ENCODE measurements at regions not wholly inside any gene's neighbourhood (a gene's known extent, or its start where the extent isn't known, plus 50 kb on each side); places are given as distances from the start of the nearest gene placed in this dataset.
"Not testable (repeated sequence)": the region's sequence is repeated elsewhere in the genome, so short reads cannot be mapped to it uniquely, and the experiment has no call there.

DNA sequence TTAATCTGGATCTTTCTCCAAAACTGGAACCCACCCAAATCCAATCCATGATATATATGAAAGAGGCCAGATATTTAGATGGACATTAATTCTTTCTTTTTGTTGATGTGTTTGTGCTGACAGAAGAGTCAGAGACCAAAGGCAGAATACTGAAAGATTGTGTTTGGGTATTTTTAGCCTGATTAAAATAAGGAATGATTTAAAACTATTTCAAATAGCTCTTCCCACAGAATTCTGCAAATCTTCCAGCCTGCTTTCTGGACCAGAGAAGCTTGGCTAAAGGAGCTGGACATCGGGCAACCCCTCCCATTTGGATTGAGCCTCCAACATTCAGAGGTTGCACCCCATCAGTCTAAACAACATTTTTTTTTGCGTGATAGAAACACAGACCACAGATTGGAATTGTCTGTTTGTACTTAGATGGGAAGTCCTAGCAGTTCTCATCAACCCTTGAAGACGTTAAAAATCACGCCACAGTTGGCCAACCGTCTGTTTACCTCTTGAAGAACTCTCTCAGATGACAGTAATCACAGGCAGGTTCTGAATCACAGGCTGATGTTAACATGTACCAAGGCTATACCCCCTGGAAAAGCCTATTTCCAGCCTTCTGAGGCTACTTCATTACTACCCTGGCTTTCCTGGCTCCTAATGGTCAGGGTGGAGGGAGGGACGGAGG is 155.2 kb upstream of the NRP1 start:
- DNase-seq = no peak
- intact Hi-C loops (cut with DNase I) = no loop called here
- no peak for ATAC-seq

DNA sequence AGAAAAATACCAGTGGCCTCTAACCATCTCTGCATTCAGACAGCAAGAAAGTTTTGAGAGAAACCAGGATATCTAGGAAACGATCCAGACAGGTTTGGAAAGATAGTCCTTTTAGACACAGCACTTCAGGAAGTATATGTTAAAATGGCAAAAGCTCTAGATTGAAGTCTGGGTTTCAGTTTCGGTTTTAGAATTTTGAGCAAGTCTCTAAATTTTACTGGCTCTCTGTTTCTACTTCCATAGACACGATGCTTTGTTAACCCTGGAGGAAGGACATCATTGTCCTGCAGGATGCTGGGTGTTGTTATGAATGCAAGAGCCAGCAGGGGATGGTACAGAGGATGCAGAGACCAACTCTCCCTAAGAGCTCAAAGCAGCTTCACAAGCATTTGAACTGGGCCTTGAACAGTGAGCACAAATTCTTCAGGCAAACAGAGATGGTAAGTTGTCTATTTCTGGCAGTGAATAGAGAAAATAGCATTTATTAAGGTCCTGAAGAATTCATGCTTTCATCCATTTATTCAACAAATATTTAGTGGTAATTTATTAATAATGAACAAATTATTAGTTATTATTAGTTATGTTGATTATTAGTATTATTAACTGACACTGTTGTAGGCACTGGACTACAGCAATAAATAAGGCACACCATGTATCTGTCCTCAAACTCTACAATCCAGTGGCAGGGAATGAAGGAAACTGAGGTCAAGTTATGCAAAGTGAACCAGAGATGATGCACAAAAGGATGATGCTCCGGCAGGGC is 152.7 kb upstream of the NRP1 start:
- ATAC-seq (no peak), DNase-seq (no peak)
- intact Hi-C loops (cut with DNase I) = no loop called here

DNA sequence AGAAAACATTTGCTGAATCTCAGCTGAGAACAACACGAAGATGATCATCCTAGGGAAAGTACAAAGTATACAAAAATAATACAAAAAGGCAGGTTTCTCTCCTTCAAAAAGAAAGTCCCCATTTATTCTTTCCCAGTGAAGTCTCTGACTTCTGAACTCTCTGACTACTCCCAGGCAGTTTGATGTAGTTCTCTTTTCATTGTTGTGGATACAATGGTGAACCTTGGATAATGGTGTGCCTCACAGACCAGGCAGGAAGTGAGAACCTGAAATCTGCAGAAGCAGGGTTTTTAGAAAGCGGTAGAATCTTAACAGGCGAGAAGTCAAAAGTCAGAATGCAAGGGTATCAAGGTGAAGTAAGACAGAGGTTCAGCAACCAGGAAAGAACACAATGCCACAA is 150.8 kb upstream of the NRP1 start:
- ATAC-seq (no peak), DNase-seq (no peak)

DNA sequence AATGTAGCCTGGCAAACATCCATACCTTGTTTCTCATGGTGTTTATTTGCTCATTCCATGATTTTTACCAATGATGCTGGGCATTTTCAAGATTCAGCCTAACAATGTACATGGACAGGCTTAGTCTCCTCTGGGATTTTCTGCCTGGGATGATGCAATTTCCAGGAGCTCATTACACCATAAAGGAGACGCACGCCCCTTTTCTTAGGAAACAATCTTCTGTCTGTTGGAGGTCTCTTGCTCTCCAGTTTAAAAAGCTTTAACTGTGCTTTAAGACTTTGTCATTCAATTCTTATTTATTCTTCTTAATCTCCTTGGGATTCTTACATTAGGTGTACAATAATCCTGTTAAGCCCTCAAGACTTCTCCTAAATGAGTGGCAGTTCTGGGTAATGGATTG is 150.3 kb upstream of the NRP1 start:
- DNase-seq (no peak), ATAC-seq (peak in 1 of 2 donors; percentile 65)
- intact Hi-C loops (cut with DNase I) = no loop called here

More for the DNA sequence above, 150.8 kb upstream of the NRP1 start:
- intact Hi-C loops (cut with DNase I) = no loop called here

DNA sequence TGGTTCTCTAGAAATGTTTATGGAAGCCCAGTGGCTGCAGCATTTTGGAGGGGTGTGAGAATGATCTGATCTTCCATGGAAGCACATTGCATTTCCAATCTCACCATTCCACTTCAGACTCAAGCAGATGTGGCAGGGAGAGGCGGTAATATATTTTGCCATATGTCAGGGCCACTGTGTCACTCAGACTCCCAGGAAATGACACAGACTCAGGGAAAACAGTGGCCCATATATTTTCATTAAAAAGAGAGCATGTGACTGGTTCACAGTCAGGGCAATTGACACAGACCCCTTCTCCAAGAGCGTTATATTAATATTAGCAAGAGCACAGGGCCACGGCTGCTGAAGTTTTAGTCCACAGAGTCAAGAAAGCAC is 149.3 kb upstream of the NRP1 start:
- ATAC-seq (no peak), DNase-seq (no peak)
- intact Hi-C loops (cut with DNase I) = no loop called here

DNA sequence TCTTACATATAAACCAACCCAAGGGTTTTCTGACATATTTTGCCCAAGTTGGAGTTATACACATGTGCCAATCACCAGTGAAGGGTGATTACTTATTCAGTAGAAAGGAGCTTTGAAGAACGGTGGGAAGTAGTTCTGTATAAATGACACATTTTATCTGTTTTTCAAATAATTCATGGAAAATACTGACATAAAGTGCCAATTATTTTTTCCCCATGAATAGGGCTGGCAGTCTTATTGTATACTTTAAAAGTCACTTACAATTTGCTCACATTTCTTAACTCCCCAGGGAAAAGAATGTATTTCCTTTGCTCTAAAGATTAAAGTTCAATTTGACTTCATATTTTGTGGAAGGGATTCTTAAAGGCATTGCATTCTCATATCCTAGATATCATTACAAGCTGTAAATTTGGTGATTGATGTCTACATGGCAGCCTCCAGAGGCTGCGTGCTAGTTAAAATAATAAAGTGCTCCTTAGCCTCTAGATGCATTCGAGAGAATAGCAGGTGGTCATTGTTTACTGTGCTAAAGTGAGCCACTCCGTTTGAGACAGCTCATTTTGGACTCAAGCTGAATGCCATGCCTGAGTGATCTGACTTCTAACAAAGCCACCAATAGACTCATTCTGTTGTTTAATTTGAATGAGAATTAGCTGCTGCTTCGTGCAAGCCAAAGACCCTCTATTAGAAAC is 148.8 kb upstream of the NRP1 start:
- no peak for ATAC-seq
- no peak for DNase-seq
- intact Hi-C loops (cut with DNase I) = no loop called here

DNA sequence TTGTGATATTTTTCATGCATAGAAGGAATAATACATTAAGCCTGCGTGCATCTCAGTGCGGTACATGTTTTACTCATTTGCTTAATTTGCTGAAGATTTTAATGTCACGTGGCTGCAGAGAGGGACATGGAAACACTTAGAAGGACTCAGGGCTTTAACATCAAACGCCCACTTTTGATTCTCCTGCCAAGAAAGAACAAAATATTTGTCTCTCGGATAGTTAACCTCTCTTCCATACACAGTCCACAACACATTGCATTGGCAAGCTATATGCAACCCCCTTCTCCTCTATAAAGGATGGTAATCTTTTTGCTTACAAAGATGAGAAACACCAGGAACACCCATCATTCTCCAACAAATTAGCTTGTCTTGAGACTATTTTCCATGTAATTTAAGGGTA is 148.0 kb upstream of the NRP1 start:
- no peak for DNase-seq
- ATAC-seq = no peak
- intact Hi-C loops (cut with DNase I) = no loop called here

DNA sequence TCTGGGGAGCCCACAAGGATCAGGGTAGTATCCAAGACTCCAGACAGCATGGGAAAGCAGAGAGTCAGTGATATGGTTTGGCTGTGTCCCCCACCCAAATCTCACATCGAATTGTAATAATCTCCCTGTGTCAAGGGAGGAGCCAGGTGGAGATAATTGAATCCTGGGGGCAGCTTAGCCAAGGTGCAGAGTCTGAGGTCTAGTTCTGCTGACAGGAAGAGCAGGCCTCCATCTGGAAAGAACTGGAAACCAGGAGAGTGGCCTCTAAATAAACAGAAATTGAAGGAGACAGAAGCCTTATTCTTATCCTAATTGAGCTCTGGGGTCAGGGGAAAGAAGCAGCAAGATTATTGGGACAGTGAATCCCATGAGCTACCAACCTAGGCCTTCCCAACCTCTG is 146.7 kb upstream of the NRP1 start:
- intact Hi-C loops (cut with DNase I) = no loop called here
- DNase-seq (no peak), ATAC-seq (no peak)

DNA sequence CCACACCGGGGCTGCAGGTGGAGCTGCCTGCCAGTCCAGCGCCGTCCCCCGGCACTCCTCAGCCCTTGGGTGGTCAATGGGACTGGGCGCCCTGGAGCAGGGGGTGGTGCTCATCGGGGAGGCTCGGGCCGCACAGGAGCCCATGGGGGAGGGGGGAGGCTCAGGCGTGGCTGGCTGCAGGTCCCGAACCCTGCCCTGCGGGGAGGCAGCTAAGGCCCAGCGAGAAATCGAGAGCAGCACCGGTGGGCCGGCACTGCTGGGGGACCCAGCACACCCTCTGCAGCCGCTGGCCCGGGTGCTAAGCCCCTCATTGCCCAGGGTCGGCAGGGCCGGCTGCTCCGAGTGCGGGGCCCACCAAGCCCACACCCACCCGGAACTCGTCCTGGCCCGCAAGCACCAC is 145.9 kb upstream of the NRP1 start:
- DNase-seq; intact Hi-C loops (cut with DNase I); ATAC-seq: not testable (repeated sequence)

DNA sequence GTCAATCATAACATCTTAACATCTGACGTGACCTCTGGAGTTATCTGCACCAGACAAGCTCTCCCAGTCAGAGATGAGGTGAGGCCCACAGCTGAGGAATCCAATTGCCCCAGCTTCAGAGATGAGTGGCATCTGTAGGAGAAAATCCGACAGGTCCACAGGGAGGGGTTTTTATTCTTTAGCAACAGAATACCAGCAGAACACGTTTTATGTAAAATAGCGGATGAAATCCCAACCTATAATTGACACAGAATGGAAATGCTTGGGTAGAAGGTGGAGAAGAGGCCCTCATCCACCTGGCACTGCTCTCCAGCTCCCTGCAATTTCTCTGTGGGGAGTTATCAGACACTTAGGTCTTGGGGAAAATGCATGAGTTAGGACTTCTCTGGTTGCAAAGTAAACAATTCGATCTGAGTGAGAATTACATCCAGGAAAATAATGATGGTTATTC is 144.2 kb upstream of the NRP1 start:
- ATAC-seq (no peak), DNase-seq (no peak)
- intact Hi-C loops (cut with DNase I) = no loop called here

DNA sequence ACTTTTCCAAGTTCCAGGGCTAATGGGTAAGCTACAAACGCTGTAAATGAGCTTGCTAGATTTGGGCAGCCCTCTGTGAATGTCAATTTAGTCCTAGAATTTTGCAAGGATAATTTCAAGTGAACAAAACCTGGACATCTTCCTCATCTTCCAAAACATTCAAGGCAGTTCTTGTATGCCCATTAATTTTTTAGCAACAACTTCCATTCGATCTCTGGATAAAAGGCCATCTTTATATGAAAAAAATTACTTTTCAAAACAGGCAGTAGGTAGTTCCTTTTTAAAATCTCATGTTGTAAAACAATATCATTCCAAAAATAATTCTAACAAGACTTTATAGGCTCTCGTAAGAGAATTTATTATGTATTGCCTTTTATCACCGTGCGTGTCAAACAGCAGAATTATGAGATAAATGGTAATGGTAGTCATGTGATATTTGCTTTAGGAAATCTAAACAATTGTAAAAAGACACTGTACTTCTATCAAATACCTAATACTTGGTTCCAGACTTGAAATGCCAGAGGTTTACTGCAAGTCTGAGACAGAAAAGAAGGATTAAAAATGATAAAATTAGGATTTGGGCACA is 143.7 kb upstream of the NRP1 start:
- no peak for DNase-seq
- no peak for ATAC-seq
- intact Hi-C loops (cut with DNase I) = no loop called here

DNA sequence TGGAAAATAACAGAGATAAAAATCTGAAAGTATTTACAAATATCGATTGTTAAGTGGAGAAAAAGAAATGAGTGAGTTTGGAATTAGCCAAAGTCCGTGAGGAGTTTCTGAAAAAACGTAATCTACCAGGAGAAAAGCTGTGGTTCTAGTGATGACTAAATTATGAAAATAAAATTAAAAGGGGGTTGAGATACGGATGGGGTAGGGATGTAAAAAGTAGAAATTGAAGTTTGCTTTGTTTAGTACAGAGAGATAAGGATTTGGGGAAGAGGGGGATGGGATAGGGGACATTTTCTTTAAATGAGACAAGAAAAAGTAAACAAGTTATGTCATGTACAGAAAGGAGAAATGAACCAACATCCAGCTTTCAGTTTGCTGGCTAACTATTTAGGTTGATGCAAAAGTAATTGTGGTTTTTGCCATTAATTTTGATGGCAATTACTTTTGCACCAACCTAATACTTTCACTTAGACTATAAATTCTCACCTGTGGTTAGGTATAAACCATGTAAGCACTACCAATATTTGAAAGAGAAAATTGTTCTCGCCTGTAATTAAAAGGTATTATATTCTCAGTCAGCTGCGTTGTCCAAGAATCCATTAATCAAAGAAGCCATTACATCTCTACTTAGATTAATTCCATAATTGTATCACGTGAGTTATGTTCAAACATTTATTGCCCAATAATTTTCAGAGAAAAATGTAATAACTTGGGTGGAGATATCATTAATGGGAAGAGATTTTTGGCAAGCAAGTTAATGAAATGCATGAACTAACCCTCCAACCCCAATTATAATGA is 143.0 kb upstream of the NRP1 start:
- ATAC-seq = no peak
- DNase-seq = no peak
- intact Hi-C loops (cut with DNase I) = no loop called here

DNA sequence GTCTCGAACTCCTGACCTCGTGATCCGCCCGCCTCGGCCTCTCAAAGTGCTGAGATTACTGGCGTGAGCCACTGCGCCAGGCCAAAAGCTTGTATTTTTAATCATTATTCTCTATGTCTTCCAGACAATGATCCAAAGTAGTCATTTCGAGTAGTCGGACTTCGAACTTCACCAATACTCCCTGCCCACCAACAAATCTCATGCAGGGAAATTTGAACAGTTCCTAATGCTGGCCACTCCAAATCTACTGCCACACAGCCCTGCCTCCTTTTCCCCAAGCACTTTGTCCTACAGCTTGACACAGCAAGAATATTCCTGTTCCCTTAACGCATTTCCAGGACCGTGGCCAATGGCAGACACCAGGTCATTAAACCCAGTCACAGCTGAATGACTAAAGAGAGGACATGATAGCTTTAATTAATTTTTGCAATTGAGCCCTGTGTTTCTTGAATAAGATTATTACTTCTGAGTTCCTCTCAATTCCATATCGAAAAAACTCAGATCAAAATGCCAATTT is 142.3 kb upstream of the NRP1 start:
- DNase-seq (no peak), ATAC-seq (no peak)
- intact Hi-C loops (cut with DNase I) = no loop called here

DNA sequence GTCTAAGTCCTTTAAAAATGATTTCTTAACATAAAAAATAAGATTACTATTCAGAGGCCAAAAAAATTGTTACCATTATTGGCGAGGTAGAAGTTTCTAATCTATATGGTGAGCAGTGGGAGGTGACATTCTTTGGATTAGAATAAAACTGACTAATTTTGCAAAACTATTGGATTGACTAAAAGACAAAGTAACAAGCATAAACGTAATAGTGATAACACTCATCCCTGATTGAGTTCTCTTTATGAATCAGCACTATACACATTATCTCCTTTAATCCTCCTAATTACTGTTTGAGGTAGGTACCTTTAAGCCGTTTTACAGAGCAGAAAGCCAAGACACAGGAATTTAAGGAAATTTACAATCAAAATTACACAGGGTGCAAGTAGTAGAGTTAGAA is 139.2 kb upstream of the NRP1 start:
- no peak for ATAC-seq
- no peak for DNase-seq
- intact Hi-C loops (cut with DNase I) = no loop called here

DNA sequence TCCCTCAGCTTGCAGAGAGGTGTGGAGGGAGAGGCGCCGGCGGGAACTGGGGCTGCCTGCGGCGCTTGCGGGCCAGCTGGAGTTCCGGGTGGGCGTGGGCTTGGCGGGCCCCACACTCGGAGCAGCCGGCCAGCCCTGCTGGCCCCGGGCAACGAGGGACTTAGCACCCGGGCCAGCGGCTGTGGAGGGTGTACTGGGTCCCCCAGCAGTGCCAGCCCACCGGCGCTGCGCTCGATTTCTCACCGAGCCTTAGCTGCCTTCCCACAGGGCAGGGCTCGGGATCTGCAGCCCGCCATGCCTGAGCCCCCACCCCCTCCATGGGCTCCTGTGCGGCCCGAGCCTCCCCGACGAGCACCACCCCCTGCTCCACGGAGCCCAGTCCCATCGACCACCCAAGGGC is 133.5 kb upstream of the NRP1 start:
- not testable (repeated sequence) for ATAC-seq, DNase-seq
- intact Hi-C loops (cut with DNase I) = loop anchor here in 1 of 2 donors (10.0 kb wide), 1 partner anchor 93 kb away; no protein-coding TSS in a partner anchor

DNA sequence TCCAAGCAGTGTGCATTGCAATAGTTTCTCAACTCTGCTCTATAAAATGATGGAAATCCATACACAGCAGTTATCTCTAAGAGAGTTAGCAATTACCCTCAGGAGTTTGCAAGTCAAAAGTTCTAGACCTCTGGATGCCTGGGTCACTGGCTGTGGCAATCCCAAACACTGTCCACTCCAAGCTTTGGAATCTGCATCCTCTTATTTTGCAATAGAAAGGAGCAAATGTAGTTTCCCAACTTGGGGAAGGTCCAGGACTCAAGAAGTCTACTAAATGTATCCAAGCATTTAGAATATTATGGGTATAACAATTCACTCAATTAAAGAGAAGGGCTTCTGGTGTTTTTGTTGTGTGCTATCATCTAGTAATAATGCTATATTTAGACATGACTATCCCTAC is 131.3 kb upstream of the NRP1 start:
- intact Hi-C loops (cut with DNase I) = loop anchor here in 1 of 2 donors (10.0 kb wide), 1 partner anchor 91 kb away; no protein-coding TSS in a partner anchor
- ATAC-seq = peak in 1 of 2 donors; percentile 73
- no peak for DNase-seq

DNA sequence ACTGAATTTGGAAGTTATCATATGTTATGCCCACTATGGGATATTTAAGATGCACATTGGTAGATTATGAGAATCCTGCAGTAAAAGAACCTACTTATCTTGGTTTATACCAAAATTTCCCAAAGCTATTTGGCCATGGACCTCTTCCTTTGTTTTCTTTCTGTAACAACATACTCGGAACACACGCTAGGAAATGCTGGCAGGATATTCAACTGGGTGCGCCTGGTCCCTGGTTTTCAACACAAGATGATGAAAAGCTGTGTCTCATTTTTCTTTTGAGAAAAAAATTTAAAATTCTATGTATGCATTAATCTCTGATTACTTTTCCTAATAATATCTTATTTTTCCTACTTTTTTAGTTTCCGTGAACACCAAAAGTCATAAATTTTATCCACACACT is 128.5 kb upstream of the NRP1 start:
- ATAC-seq (no peak), DNase-seq (peak; percentile 17)
- intact Hi-C loops (cut with DNase I) = loop anchor here in 1 of 2 donors (10.0 kb wide), 1 partner anchor 88 kb away; no protein-coding TSS in a partner anchor

DNA sequence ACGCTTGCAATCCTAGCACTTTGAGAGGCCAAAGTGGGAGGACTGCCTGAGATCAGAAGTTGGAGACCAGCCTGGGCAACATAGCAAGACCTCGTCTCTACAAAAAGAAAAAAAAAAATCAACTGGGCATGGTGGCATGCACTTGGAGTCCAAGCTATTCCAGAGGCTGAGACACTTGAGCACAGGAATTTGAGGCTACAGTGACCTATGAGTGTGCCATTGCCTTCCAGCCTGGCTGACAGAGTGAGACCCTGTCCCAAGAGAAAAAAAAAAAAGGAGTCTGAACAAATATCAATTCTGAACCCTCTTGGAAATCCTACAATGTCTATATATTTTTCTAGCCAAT is 126.8 kb upstream of the NRP1 start:
- intact Hi-C loops (cut with DNase I) = loop anchor here in 1 of 2 donors (10.0 kb wide), 1 partner anchor 86 kb away; no protein-coding TSS in a partner anchor
- DNase-seq (peak; percentile 19), ATAC-seq (peak in 1 of 2 donors; percentile 54)
